Mucosa of descending colon (tissue), 3 donors: ENCODE measurements at regions not wholly inside any gene's neighbourhood (a gene's known extent, or its start where the extent isn't known, plus 50 kb on each side); places are given as distances from the start of the nearest gene placed in this dataset.

Source experiments
- ATAC-seq: fragments of 200-7000 bp; cut with Tn5 transposase; one replicate; pipeline ENCODE4 v1.9.1; 2020; ENCODE audit warnings: mild to moderate bottlenecking, moderate library complexity
- DNase-seq, 3 donors: peaks; one replicate each; pipeline ENCODE4 v3.0.0-alpha.2; 2020
- H3K36me3 ChIP-seq: fragments of 200-600 bp; one replicate; pipeline ENCODE4 v1.8.0; 2021; ENCODE audit warnings: low read depth, mild to moderate bottlenecking
- H3K4me1 ChIP-seq: fragments of 200-600 bp; one replicate; pipeline ENCODE4 v1.8.0; 2021; ENCODE audit warnings: low read depth, mild to moderate bottlenecking
- H3K4me3 ChIP-seq: fragments of 200-600 bp; one replicate; pipeline ENCODE4 v1.8.0; 2021; ENCODE audit warnings: mild to moderate bottlenecking
- H3K9me3 ChIP-seq: fragments of 200-600 bp; one replicate; pipeline ENCODE4 v1.8.0; 2021; ENCODE audit warnings: mild to moderate bottlenecking
- CTCF ChIP-seq: fragments of 200-600 bp; IDR thresholded peaks from one replicate; pipeline ENCODE4 v1.8.0; 2022; ENCODE audit warnings: antibody characterized with exemption, mild to moderate bottlenecking
- intact Hi-C, 2 donors: fragments of 100-400 bp; cut with DNase I in 1 of 2; cut with micrococcal nuclease in 1 of 2; formaldehyde crosslinking; loops; one replicate each; pipeline versions ENCODE4 v1.11.0 to v1.11.1; 2022; cut with DNase I, micrococcal nuclease
- donor health status: DM: no; HTN: no; CAD: no; lungs with moderate emphysema.
- donor health status: DM: no; HTN: no; CAD: no.
- donor health status: DM: no; HTN: yes; CAD: no.

GRCh38 chr5:121378046-121378445 is 473.6 kb upstream of the FTMT start:
- ATAC-seq (no peak), DNase-seq (no peak)
- Histone ChIP-seq H3K9me3 (no peaks in the 10 kb centered on the region), H3K4me1 (no peaks in the 10 kb centered on the region), H3K36me3 (no peaks in the 10 kb centered on the region), H3K4me3 (no peak overlapping the region)
- no peak for TF ChIP-seq CTCF
- intact Hi-C loops, result no loop called here

GRCh38 chr5:121378559-121379359 is 472.9 kb upstream of the FTMT start:
- Histone ChIP-seq H3K4me1 (no peaks in the 10 kb centered on the region), H3K4me3 (no peak overlapping the region), H3K9me3 (no peaks in the 10 kb centered on the region), H3K36me3 (no peaks in the 10 kb centered on the region)
- no peak for DNase-seq
- TF ChIP-seq CTCF, result no peak
- ATAC-seq, result no peak
- intact Hi-C loops, result no loop called here

GRCh38 chr5:121380066-121380465 is 471.6 kb upstream of the FTMT start:
- Histone ChIP-seq H3K4me1 (no peaks in the 10 kb centered on the region), H3K36me3 (no peaks in the 10 kb centered on the region), H3K9me3 (no peaks in the 10 kb centered on the region), H3K4me3 (no peak overlapping the region)
- intact Hi-C loops, result no loop called here
- ATAC-seq, result no peak
- TF ChIP-seq CTCF, result no peak
- no peak for DNase-seq

- no peak for TF ChIP-seq CTCF
- no peak for DNase-seq
- intact Hi-C loops, result no loop called here
Measured at GRCh38 chr5:121384359-121384758, 467.3 kb upstream of the FTMT start.

GRCh38 chr5:121386334-121386733 is 465.3 kb upstream of the FTMT start:
- Histone ChIP-seq H3K36me3 (no peaks in the 10 kb centered on the region), H3K4me1 (no peaks in the 10 kb centered on the region), H3K9me3 (no peaks in the 10 kb centered on the region), H3K4me3 (no peak overlapping the region)
- DNase-seq (no peak), ATAC-seq (no peak)
- intact Hi-C loops, result no loop called here
- no peak for TF ChIP-seq CTCF

More at GRCh38 chr5:121384359-121384758, 467.3 kb upstream of the FTMT start:
- Histone ChIP-seq H3K4me3 (no peak overlapping the region), H3K4me1 (no peaks in the 10 kb centered on the region), H3K9me3 (no peaks in the 10 kb centered on the region), H3K36me3 (no peaks in the 10 kb centered on the region)
- ATAC-seq, result no peak
